ENCODE measurements at regions not wholly inside any gene's neighbourhood (a gene's known extent, or its start where the extent isn't known, plus 50 kb on each side); places are given as distances from the start of the nearest gene placed in this dataset.

GRCh38 chr2:200743042-200743676, 68.6 kb upstream of the BZW1 start:
- DNase-seq (ENCODE audit: low spot score in 2 of 2), result no peak
- Mint-ChIP-seq H3K27ac (ENCODE audit: low read depth) (no peak overlapping the region), H3K36me3 (ENCODE audit: insufficient read depth) (no peaks in the 10 kb centered on the region), H3K27me3 (peaks cover 24% of the 10 kb centered on the region), H3K4me3 (no peak overlapping the region), H3K4me1 (no peaks in the 10 kb centered on the region), H3K9me3 (no peaks in the 10 kb centered on the region)
- no peak for ATAC-seq (replicated peaks; ENCODE audit: extremely low read depth, poor library complexity, severe bottlenecking)

GRCh38 chr2:200744201-200744602, 67.5 kb upstream of the BZW1 start:
- no peaks in the 10 kb centered on the region for H3K9me3 Mint-ChIP-seq
- H3K27me3 Mint-ChIP-seq, result peaks cover 29% of the 10 kb centered on the region
- no peak overlapping the region for H3K27ac Mint-ChIP-seq (ENCODE audit: low read depth)
- DNase-seq (ENCODE audit: low spot score in 2 of 2), result no peak
- no peak for ATAC-seq (replicated peaks; ENCODE audit: extremely low read depth, poor library complexity, severe bottlenecking)
- H3K36me3 Mint-ChIP-seq (ENCODE audit: insufficient read depth), result no peaks in the 10 kb centered on the region
- no peaks in the 10 kb centered on the region for H3K4me1 Mint-ChIP-seq
- H3K4me3 Mint-ChIP-seq, result no peak overlapping the region

- H3K27ac Mint-ChIP-seq (ENCODE audit: low read depth), result no peak overlapping the region
Observed at GRCh38 chr2:200746301-200746700, 65.4 kb upstream of the BZW1 start.

GRCh38 chr2:200747668-200748618, 63.8 kb upstream of the BZW1 start:
- Mint-ChIP-seq H3K27ac (ENCODE audit: low read depth) (no peak overlapping the region), H3K4me3 (no peak overlapping the region), H3K27me3 (peaks cover 32% of the 10 kb centered on the region), H3K9me3 (no peaks in the 10 kb centered on the region), H3K36me3 (ENCODE audit: insufficient read depth) (no peaks in the 10 kb centered on the region), H3K4me1 (no peaks in the 10 kb centered on the region)
- no peak for ATAC-seq (replicated peaks; ENCODE audit: extremely low read depth, poor library complexity, severe bottlenecking)
- DNase-seq (ENCODE audit: low spot score in 2 of 2), result no peak

More at GRCh38 chr2:200746301-200746700, 65.4 kb upstream of the BZW1 start:
- H3K9me3 Mint-ChIP-seq, result no peaks in the 10 kb centered on the region
- H3K4me3 Mint-ChIP-seq, result no peak overlapping the region
- ATAC-seq (replicated peaks; ENCODE audit: extremely low read depth, poor library complexity, severe bottlenecking), result no peak
- no peak for DNase-seq (ENCODE audit: low spot score in 2 of 2)
- H3K27me3 Mint-ChIP-seq, result peaks cover 27% of the 10 kb centered on the region
- no peaks in the 10 kb centered on the region for H3K4me1 Mint-ChIP-seq
- H3K36me3 Mint-ChIP-seq (ENCODE audit: insufficient read depth), result no peaks in the 10 kb centered on the region

GRCh38 chr2:200748779-200749178, 62.9 kb upstream of the BZW1 start:
- no peak for DNase-seq (ENCODE audit: low spot score in 2 of 2)
- H3K27ac Mint-ChIP-seq (ENCODE audit: low read depth), result no peak overlapping the region
- no peaks in the 10 kb centered on the region for H3K9me3 Mint-ChIP-seq
- ATAC-seq (replicated peaks; ENCODE audit: extremely low read depth, poor library complexity, severe bottlenecking), result no peak
- no peak overlapping the region for H3K4me3 Mint-ChIP-seq
- H3K27me3 Mint-ChIP-seq, result peaks cover 36% of the 10 kb centered on the region
- H3K4me1 Mint-ChIP-seq, result no peaks in the 10 kb centered on the region
- no peaks in the 10 kb centered on the region for H3K36me3 Mint-ChIP-seq (ENCODE audit: insufficient read depth)

GRCh38 chr2:200749631-200750322, 61.9 kb upstream of the BZW1 start:
- no peak overlapping the region for H3K27ac Mint-ChIP-seq (ENCODE audit: low read depth)
- no peaks in the 10 kb centered on the region for H3K9me3 Mint-ChIP-seq
- H3K4me1 Mint-ChIP-seq, result no peaks in the 10 kb centered on the region
- H3K36me3 Mint-ChIP-seq (ENCODE audit: insufficient read depth), result no peaks in the 10 kb centered on the region
- H3K27me3 Mint-ChIP-seq, result peaks cover 46% of the 10 kb centered on the region
- ATAC-seq (replicated peaks; ENCODE audit: extremely low read depth, poor library complexity, severe bottlenecking), result no peak
- H3K4me3 Mint-ChIP-seq, result no peak overlapping the region
- DNase-seq (ENCODE audit: low spot score in 2 of 2), result no peak

- H3K27ac Mint-ChIP-seq (ENCODE audit: low read depth), result no peak overlapping the region
- DNase-seq (ENCODE audit: low spot score in 2 of 2), result no peak
- no peak for ATAC-seq (replicated peaks; ENCODE audit: extremely low read depth, poor library complexity, severe bottlenecking)
- no peaks in the 10 kb centered on the region for H3K9me3 Mint-ChIP-seq
- peaks cover 51% of the 10 kb centered on the region for H3K27me3 Mint-ChIP-seq
- no peak overlapping the region for H3K4me3 Mint-ChIP-seq
- no peaks in the 10 kb centered on the region for H3K36me3 Mint-ChIP-seq (ENCODE audit: insufficient read depth)
- H3K4me1 Mint-ChIP-seq, result no peaks in the 10 kb centered on the region
Observed at GRCh38 chr2:200750323-200750910, 61.3 kb upstream of the BZW1 start.

- no peak for ATAC-seq (replicated peaks; ENCODE audit: extremely low read depth, poor library complexity, severe bottlenecking)
- no peak overlapping the region for H3K4me3 Mint-ChIP-seq
- DNase-seq (ENCODE audit: low spot score in 2 of 2), result no peak
Observed at GRCh38 chr2:200751786-200752185, 59.9 kb upstream of the BZW1 start.

GRCh38 chr2:200752332-200752731, 59.4 kb upstream of the BZW1 start:
- Mint-ChIP-seq H3K4me3 (no peak overlapping the region), H3K4me1 (no peaks in the 10 kb centered on the region), H3K36me3 (ENCODE audit: insufficient read depth) (no peaks in the 10 kb centered on the region), H3K27ac (ENCODE audit: low read depth) (no peak overlapping the region), H3K9me3 (no peaks in the 10 kb centered on the region), H3K27me3 (peaks cover 63% of the 10 kb centered on the region)
- no peak for ATAC-seq (replicated peaks; ENCODE audit: extremely low read depth, poor library complexity, severe bottlenecking)
- DNase-seq (ENCODE audit: low spot score in 2 of 2), result no peak

More at GRCh38 chr2:200751786-200752185, 59.9 kb upstream of the BZW1 start:
- Mint-ChIP-seq H3K36me3 (ENCODE audit: insufficient read depth) (no peaks in the 10 kb centered on the region), H3K27me3 (peaks cover 57% of the 10 kb centered on the region), H3K4me1 (no peaks in the 10 kb centered on the region), H3K27ac (ENCODE audit: low read depth) (no peak overlapping the region), H3K9me3 (no peaks in the 10 kb centered on the region)

GRCh38 chr2:200752835-200753234, 58.9 kb upstream of the BZW1 start:
- no peaks in the 10 kb centered on the region for H3K36me3 Mint-ChIP-seq (ENCODE audit: insufficient read depth)
- no peak overlapping the region for H3K27ac Mint-ChIP-seq (ENCODE audit: low read depth)

GRCh38 chr2:200756618-200757321, 54.9 kb upstream of the BZW1 start:
- no peak overlapping the region for H3K4me3 Mint-ChIP-seq
- DNase-seq (ENCODE audit: low spot score in 2 of 2), result no peak
- no peak overlapping the region for H3K27ac Mint-ChIP-seq (ENCODE audit: low read depth)
- no peak for ATAC-seq (replicated peaks; ENCODE audit: extremely low read depth, poor library complexity, severe bottlenecking)
- no peaks in the 10 kb centered on the region for H3K4me1 Mint-ChIP-seq
- no peaks in the 10 kb centered on the region for H3K36me3 Mint-ChIP-seq (ENCODE audit: insufficient read depth)
- H3K9me3 Mint-ChIP-seq, result no peaks in the 10 kb centered on the region
- peaks cover 60% of the 10 kb centered on the region for H3K27me3 Mint-ChIP-seq

More at GRCh38 chr2:200752835-200753234, 58.9 kb upstream of the BZW1 start:
- H3K4me3 Mint-ChIP-seq, result no peak overlapping the region
- H3K27me3 Mint-ChIP-seq, result peaks cover 65% of the 10 kb centered on the region
- no peak for ATAC-seq (replicated peaks; ENCODE audit: extremely low read depth, poor library complexity, severe bottlenecking)
- no peaks in the 10 kb centered on the region for H3K4me1 Mint-ChIP-seq
- H3K9me3 Mint-ChIP-seq, result no peaks in the 10 kb centered on the region
- no peak for DNase-seq (ENCODE audit: low spot score in 2 of 2)

- Mint-ChIP-seq H3K27me3 (peaks cover 54% of the 10 kb centered on the region), H3K4me1 (no peaks in the 10 kb centered on the region)
- no peak for DNase-seq (ENCODE audit: low spot score in 2 of 2)
Observed at GRCh38 chr2:200757399-200757798, 54.3 kb upstream of the BZW1 start.

More at GRCh38 chr2:200757399-200757798, 54.3 kb upstream of the BZW1 start:
- H3K9me3 Mint-ChIP-seq, result no peaks in the 10 kb centered on the region
- no peaks in the 10 kb centered on the region for H3K36me3 Mint-ChIP-seq (ENCODE audit: insufficient read depth)
- no peak overlapping the region for H3K4me3 Mint-ChIP-seq
- H3K27ac Mint-ChIP-seq (ENCODE audit: low read depth), result no peak overlapping the region
- ATAC-seq (replicated peaks; ENCODE audit: extremely low read depth, poor library complexity, severe bottlenecking), result no peak

All from central memory CD8-positive, alpha-beta T cell (primary cell).